ENCODE measurements at regions not wholly inside any gene's neighbourhood (a gene's known extent, or its start where the extent isn't known, plus 50 kb on each side); places are given as distances from the start of the nearest gene placed in this dataset.

GRCh38 chr11:45393826-45394225, 107.7 kb upstream of the SYT13 start:
- DNase-seq = no peak
- no peaks in the 10 kb centered on the region for H3K9me3 Mint-ChIP-seq
- H3K4me3 Mint-ChIP-seq = no peak overlapping the region
- no peaks in the 10 kb centered on the region for H3K36me3 Mint-ChIP-seq (ENCODE audit: low read depth)
- peaks cover 27% of the 10 kb centered on the region for H3K27me3 Mint-ChIP-seq (ENCODE audit: low read depth, poor library complexity)
- TF ChIP-seq CTCF (IDR thresholded peaks at IDR 0.05) = no peak
- H3K4me1 Mint-ChIP-seq = peaks cover 59% of the 10 kb centered on the region
- no peak overlapping the region for H3K27ac Mint-ChIP-seq

- no peaks in the 10 kb centered on the region for H3K36me3 Mint-ChIP-seq (ENCODE audit: low read depth)
- no peak overlapping the region for H3K4me3 Mint-ChIP-seq
- H3K27me3 Mint-ChIP-seq (ENCODE audit: low read depth, poor library complexity) = peaks cover 30% of the 10 kb centered on the region
- TF ChIP-seq CTCF (IDR thresholded peaks at IDR 0.05) = no peak
- no peak for DNase-seq
- H3K4me1 Mint-ChIP-seq = peaks cover 59% of the 10 kb centered on the region
- H3K27ac Mint-ChIP-seq = no peak overlapping the region
- H3K9me3 Mint-ChIP-seq = no peaks in the 10 kb centered on the region
Measured at GRCh38 chr11:45393334-45393733, 107.2 kb upstream of the SYT13 start.

GRCh38 chr11:45392591-45393091, 106.5 kb upstream of the SYT13 start:
- DNase-seq = no peak
- Mint-ChIP-seq H3K27ac (no peak overlapping the region), H3K4me3 (no peak overlapping the region), H3K4me1 (peaks cover 59% of the 10 kb centered on the region), H3K9me3 (no peaks in the 10 kb centered on the region), H3K36me3 (ENCODE audit: low read depth) (no peaks in the 10 kb centered on the region), H3K27me3 (ENCODE audit: low read depth, poor library complexity) (peaks cover 36% of the 10 kb centered on the region)
- TF ChIP-seq CTCF (IDR thresholded peaks at IDR 0.05) = no peak

DNA sequence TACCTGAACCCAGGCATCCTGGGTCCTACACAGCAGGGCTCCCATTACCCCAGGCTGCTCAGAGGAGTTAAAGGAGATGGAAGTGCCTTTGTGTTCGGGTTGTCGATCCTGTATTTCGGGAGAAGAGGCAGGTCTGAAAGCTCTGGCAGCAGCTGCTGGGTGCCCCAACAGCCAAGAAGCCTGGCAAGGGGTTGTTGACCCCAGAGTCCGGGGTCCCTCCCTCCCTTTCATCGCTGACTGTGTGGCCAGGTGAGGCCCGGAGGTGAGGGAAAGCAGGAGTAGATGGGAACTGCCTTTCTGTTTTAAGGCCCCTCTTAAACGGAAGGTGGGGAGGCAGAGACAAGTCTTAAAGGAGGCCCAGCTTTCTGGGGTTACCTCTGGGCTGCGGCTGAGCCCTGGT, 106.0 kb upstream of the SYT13 start:
- TF ChIP-seq CTCF (IDR thresholded peaks at IDR 0.05) = no peak
- H3K27me3 Mint-ChIP-seq (ENCODE audit: low read depth, poor library complexity) = peaks cover 40% of the 10 kb centered on the region
- DNase-seq = no peak
- H3K36me3 Mint-ChIP-seq (ENCODE audit: low read depth) = no peaks in the 10 kb centered on the region
- no peaks in the 10 kb centered on the region for H3K9me3 Mint-ChIP-seq
- H3K27ac Mint-ChIP-seq = no peak overlapping the region
- peaks cover 59% of the 10 kb centered on the region for H3K4me1 Mint-ChIP-seq
- H3K4me3 Mint-ChIP-seq = no peak overlapping the region

- no peaks in the 10 kb centered on the region for H3K36me3 Mint-ChIP-seq (ENCODE audit: low read depth)
Measured at GRCh38 chr11:45391168-45391850, 105.2 kb upstream of the SYT13 start.

More at GRCh38 chr11:45391168-45391850, 105.2 kb upstream of the SYT13 start:
- no peak for TF ChIP-seq CTCF (IDR thresholded peaks at IDR 0.05)
- peak overlapping the region; percentile 24 for H3K27ac Mint-ChIP-seq
- no peak for DNase-seq
- H3K27me3 Mint-ChIP-seq (ENCODE audit: low read depth, poor library complexity) = peaks cover 46% of the 10 kb centered on the region
- H3K9me3 Mint-ChIP-seq = no peaks in the 10 kb centered on the region
- peaks cover 50% of the 10 kb centered on the region for H3K4me1 Mint-ChIP-seq
- no peak overlapping the region for H3K4me3 Mint-ChIP-seq

Data from nephron progenitor cell (in vitro differentiated cells).